Adrenal gland (tissue), 9 donors: ENCODE measurements at regions not wholly inside any gene's neighbourhood (a gene's known extent, or its start where the extent isn't known, plus 50 kb on each side); places are given as distances from the start of the nearest gene placed in this dataset.

ENCODE experiments used
- DNase-seq, 7 donors: peaks; one replicate each; pipeline ENCODE4 v3.0.0-alpha.2; 2019 to 2020
- H3K27ac ChIP-seq, 5 donors: fragments of 200-600 bp; sonication (generic) in 4 of 5; 1 replicate in 3 of 5; 2 replicates in 2 of 5; pipeline versions ENCODE4 v1.5.1 to v1.8.0; 2016 to 2020; ENCODE audit warnings: mild to moderate bottlenecking in 1 of 5
- H3K27me3 ChIP-seq: fragments of 200-600 bp; 2 replicates; pipeline ENCODE4 v1.8.0; 2021
- H3K36me3 ChIP-seq, 2 donors: fragments of 200-600 bp; replicated peaks in 1 of 2; 1 replicate in 1 of 2; 2 replicates in 1 of 2; pipeline versions ENCODE4 v1.5.1 to v1.8.0; 2018 to 2022
- H3K4me1 ChIP-seq, 2 donors: fragments of 200-600 bp; replicated peaks in 1 of 2; 1 replicate in 1 of 2; 2 replicates in 1 of 2; pipeline versions ENCODE4 v1.5.1 to v1.8.0; 2018 to 2021
- H3K4me3 ChIP-seq, 4 donors: fragments of 200-600 bp; sonication (generic) in 3 of 4; one replicate each; pipeline ENCODE4 v1.5.1; 2016 to 2018
- H3K9me3 ChIP-seq, 3 donors: fragments of 200-600 bp; sonication (generic) in 1 of 3; replicated peaks in 1 of 3; 1 replicate in 2 of 3; 2 replicates in 1 of 3; pipeline versions ENCODE4 v1.5.1 to v1.8.0; 2016 to 2021
- POLR2A ChIP-seq, 2 donors: fragments of 450-650 bp; IDR thresholded peaks; one replicate each; pipeline ENCODE4 v1.6.1; 2017; ENCODE audit warnings: antibody characterized with exemption in 2 of 2, mild to moderate bottlenecking in 2 of 2, moderate library complexity in 1 of 2
- WGBS, 4 donors: extraction: QIAGEN DNeasy Blood & Tissue Kit in 2 of 4; methylation state at CpG; one replicate each; pipeline versions ENCODE4 v1.1.5 to v1.1.7; 2013 to 2017; 5-methylcytosine and 5-hydroxymethylcytosine counted together
- intact Hi-C, 2 donors: fragments of 100-400 bp; cut with DNase I; formaldehyde crosslinking; loops; one replicate each; pipeline versions ENCODE4 v1.14.1 to v1.15.0; 2022 to 2023
- TF ChIP-seq, protein P1 (sequence below), 6 experiments: fragments of 450-650 bp in 4 of 6; fragments of 200-600 bp in 2 of 6; sonication (generic) in 1 of 6; IDR thresholded peaks; 1 replicate in 5 of 6; 2 replicates in 1 of 6; pipeline versions ENCODE4 v1.5.1 to v1.8.0; 2016 to 2021; ENCODE audit warnings: antibody characterized with exemption in 6 of 6, mild to moderate bottlenecking in 2 of 6, moderate library complexity in 1 of 6
- donor health status: healthy with polysubstance abuse.
- donor health status: Bipolar disorder and iron deficiency.
- donor health status: DM: yes; HTN: yes; CAD: no.
- donor health status: DM: no; HTN: no; CAD: no.
- donor health status: DM: no; HTN: no; CAD: no.

DNA sequence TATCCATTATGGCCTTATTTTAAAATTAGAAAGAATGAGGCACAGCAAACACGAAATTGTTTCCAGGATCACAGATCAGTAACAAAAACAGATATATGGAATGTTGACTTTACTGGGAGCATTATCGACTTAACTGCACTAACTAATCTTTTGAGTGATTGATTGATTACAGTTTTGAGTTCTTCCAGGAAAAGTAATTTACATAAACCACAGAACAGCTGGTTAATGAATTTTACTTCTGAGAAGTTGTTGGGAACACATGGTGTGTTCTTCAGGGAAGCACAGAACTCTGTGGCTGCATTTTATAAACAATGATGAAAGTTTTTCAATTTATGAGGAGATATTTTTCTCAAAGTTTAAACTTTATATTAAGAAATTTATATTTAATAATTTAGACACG lies 802.4 kb upstream of the ACO1 start:
- intact Hi-C loops = no loop called here
- Histone ChIP-seq H3K9me3 (no peaks in the 10 kb centered on the region), H3K36me3 (no peaks in the 10 kb centered on the region), H3K27ac (no peak overlapping the region), H3K27me3 (no peaks in the 10 kb centered on the region), H3K4me3 (no peak overlapping the region), H3K4me1 (no peaks in the 10 kb centered on the region)
- TF ChIP-seq, protein P1, sequence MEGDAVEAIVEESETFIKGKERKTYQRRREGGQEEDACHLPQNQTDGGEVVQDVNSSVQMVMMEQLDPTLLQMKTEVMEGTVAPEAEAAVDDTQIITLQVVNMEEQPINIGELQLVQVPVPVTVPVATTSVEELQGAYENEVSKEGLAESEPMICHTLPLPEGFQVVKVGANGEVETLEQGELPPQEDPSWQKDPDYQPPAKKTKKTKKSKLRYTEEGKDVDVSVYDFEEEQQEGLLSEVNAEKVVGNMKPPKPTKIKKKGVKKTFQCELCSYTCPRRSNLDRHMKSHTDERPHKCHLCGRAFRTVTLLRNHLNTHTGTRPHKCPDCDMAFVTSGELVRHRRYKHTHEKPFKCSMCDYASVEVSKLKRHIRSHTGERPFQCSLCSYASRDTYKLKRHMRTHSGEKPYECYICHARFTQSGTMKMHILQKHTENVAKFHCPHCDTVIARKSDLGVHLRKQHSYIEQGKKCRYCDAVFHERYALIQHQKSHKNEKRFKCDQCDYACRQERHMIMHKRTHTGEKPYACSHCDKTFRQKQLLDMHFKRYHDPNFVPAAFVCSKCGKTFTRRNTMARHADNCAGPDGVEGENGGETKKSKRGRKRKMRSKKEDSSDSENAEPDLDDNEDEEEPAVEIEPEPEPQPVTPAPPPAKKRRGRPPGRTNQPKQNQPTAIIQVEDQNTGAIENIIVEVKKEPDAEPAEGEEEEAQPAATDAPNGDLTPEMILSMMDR (IDR thresholded peaks at IDR 0.05) = no peak
- WGBS, 4 donors = 47 to 55% (median 51%) methylated on average over 3 of the region's 3 CpGs
- no peak for DNase-seq

GRCh38 chr9:31582561-31582960 lies 801.9 kb upstream of the ACO1 start:
- no peak for DNase-seq
- Histone ChIP-seq H3K27me3 (no peaks in the 10 kb centered on the region), H3K4me1 (no peaks in the 10 kb centered on the region), H3K4me3 (no peak overlapping the region), H3K36me3 (no peaks in the 10 kb centered on the region), H3K9me3 (no peaks in the 10 kb centered on the region), H3K27ac (no peak overlapping the region)
- intact Hi-C loops = no loop called here
- TF ChIP-seq, protein P1 (IDR thresholded peaks at IDR 0.05) = no peak
- no peak for TF ChIP-seq POLR2A (IDR thresholded peaks at IDR 0.05)

- Histone ChIP-seq H3K4me3 (no peak overlapping the region), H3K36me3 (no peaks in the 10 kb centered on the region), H3K27ac (no peak overlapping the region), H3K9me3 (no peaks in the 10 kb centered on the region), H3K27me3 (no peaks in the 10 kb centered on the region), H3K4me1 (no peaks in the 10 kb centered on the region)
- TF ChIP-seq, protein P1 (IDR thresholded peaks at IDR 0.05) = no peak
- no peak for TF ChIP-seq POLR2A (IDR thresholded peaks at IDR 0.05)
- intact Hi-C loops = no loop called here
- no peak for DNase-seq
Measured at GRCh38 chr9:31585158-31585557, 799.3 kb upstream of the ACO1 start.

GRCh38 chr9:31587146-31587545 lies 797.3 kb upstream of the ACO1 start:
- H3K27me3 ChIP-seq = no peaks in the 10 kb centered on the region
- H3K4me1 ChIP-seq = no peaks in the 10 kb centered on the region
- DNase-seq = no peak
- no peak for TF ChIP-seq POLR2A (IDR thresholded peaks at IDR 0.05)
- TF ChIP-seq, protein P1 (IDR thresholded peaks at IDR 0.05) = no peak
- intact Hi-C loops = no loop called here
- H3K9me3 ChIP-seq = no peaks in the 10 kb centered on the region
- no peaks in the 10 kb centered on the region for H3K36me3 ChIP-seq
- H3K4me3 ChIP-seq = no peak overlapping the region
- WGBS, 4 donors = 72 to 83% (median 75%) methylated on average over 3 of the region's 3 CpGs
- no peak overlapping the region for H3K27ac ChIP-seq
